NCI-H1417 (cell line): ENCODE measurements at regions not wholly inside any gene's neighbourhood (a gene's known extent, or its start where the extent isn't known, plus 50 kb on each side); places are given as distances from the start of the nearest gene placed in this dataset.

Experiments used
- DNase-seq, 3 experiments: peaks; one replicate each; lab custom pipeline; 2025; lab: John Stamatoyannopoulos, UW

- no peak for DNase-seq
Measured at GRCh38 chr5:8473827-8474568, 605.0 kb downstream of the MTRR start.

DNA sequence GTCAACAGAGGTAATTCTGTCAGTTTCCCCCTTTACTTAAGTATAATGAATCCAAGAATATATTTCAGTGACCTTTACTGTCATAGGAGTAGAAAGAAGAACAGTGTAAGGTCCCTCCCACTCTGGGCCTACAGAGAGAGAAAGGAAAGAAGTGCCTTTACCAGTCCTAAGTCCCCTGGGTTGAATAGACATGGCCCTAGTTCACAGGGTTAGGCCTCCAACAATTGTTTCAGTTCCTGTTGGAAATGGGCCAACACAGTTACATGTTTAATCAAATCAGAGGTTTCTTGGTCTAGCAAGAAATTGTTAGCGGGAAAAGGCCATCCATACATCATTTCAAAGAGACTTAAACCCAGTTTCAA, 605.6 kb downstream of the MTRR start:
- no peak for DNase-seq

DNA sequence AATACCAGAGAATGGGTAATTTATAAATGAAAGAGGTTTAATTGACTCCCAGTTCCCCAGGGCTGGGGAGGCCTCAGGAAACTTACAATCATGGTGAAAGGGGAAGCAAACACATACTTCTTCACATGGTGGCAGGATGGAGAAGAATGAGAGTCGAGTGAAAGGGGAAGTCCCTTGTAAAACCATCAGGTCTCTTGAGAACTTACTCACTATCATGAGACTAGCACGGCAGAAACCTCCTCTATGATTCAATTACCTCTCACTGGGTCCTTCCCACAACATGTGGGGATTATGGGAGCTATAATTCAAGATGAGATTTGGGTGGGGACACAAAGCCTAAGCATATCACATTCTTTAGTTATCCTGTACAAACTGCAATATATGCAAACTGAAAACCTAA, 609.4 kb downstream of the MTRR start:
- DNase-seq = peak in 1 of 3 experiments; percentile 40

DNA sequence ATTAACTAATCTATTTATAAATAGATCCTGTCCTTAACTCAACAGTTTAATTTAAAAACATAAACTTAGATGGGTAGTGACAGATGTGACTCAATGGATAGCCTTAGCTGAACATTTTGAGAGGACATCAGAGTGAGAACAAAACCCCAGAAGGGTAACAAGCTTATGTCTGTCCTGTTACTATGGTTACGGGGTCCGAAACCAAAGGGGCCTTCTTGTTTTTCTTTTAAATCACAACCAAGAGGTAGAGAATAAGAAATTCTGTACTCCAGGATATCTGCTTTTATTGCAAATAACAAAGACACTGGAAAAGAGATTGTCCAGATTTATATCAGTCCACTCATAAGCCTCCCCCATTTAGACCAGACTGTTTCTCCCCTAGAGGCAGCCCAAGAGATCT, 612.1 kb downstream of the MTRR start:
- DNase-seq = no peak

DNA sequence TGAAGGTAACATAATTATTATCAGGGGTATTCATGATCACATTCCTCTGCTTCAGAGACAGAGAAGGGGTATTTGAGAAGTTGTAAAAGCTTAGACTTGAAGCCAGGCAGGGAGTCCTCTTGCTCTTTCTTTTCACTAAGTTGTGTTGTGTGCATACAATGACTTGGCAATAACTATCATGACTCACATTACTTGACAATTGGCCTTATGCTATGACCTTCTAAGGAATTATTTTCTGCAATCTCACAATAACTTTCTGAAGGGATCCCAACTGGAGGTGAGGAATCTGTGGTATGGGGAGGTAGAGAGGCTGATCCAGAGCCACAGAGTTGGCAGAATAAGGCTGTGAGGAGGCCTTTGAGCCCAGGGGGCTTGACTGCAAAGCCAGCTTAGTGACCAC, 622.3 kb downstream of the MTRR start:
- no peak for DNase-seq

DNA sequence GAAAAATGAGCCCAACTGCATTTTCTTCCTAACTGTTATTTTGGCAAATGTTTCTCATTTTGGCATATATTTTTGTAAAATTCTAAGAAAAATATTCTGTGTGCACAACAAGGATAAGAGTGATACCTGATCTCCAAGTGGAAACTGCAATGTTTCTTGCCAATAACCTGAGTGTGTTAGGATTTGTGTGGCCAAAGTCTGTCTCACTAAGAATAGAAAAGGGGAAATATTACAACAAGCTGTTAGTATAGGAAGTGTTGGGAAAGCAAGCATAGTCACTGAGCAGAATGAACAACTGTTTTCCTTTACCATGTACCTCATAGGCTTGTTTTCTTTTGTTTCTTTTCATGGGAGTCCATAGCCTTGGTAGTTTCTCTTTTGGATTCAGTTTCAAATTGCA, 624.2 kb downstream of the MTRR start:
- peak in 1 of 3 experiments; percentile 15 for DNase-seq

DNA sequence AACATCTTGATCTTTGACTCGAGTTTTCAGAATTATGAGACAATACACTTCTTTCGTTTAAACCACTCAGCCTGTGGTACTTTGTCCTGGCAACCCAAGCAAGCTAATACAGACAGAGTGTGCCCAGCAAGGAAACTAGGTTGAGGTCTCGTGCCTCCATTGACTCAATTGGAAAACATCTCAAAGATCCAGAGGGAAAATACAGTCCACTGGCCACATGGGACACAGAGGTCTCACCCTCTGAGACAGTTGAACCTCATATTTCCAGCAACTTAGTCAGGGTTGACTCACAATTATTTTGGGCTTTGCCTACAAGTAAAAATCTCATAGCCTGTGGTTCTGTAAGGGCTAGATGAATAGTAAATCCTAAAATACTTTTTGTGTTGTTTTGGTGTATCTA, 631.5 kb downstream of the MTRR start:
- no peak for DNase-seq

DNA sequence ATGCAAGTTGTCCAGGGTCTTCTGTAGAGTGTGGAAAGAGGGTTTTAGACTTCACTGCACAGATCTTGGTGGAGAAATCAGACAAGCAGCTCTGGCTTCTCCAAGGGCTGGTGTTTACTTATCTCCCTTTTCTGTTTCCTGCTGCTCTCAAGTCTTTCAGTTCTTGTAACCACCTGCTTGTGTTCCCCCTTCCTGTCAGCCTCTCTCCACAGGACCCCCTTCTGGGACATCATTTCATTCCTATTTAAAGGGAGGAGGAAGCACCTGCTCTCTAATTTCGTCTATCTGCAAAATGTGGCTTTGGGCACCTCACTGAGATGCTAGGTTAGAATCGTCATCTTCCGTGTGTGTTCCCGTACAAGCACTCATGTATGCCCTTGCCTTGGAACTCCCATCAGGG, 636.2 kb downstream of the MTRR start:
- DNase-seq = peak in 2 of 3 experiments; percentile 23 to 66

DNA sequence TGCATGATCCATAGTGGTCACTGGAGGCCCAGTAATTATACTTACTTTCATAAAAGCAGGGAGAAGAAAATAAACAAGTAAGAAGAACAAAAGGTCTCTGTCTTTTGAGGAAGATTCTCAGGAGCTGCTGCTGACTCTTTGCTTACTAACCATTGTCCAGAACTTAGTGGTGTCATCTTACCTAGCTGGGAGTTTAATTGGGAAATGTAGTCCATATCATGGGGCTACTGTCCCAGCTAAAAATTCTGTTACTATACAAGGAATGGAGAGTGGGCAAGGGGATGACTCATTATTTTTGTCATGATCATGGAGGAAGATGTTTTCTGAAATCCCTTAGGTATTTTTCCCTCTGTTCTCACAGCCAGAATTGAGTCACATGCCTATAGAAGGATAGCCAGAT, 639.3 kb downstream of the MTRR start:
- no peak for DNase-seq

- DNase-seq = no peak
Measured at GRCh38 chr5:8516356-8516755, 647.4 kb downstream of the MTRR start.

DNA sequence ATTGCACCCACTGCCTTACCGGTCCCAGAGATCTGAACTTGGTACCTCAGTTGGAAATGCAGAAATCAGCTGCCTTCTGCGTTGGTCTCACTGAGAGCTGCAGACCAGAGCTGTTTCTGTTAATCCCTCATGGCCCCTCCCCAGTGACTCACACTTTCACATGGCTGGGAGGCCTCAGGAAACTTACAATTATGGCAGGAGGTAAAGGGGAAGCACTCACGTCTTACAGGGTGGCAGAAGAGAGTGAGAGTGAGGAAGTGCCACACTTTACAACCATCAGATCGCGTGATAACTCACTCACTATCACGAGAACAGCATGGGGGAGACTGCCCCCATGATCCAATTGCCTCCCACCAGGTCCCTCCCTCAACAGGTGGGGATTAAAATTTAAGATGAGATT, 648.5 kb downstream of the MTRR start:
- DNase-seq = no peak

DNA sequence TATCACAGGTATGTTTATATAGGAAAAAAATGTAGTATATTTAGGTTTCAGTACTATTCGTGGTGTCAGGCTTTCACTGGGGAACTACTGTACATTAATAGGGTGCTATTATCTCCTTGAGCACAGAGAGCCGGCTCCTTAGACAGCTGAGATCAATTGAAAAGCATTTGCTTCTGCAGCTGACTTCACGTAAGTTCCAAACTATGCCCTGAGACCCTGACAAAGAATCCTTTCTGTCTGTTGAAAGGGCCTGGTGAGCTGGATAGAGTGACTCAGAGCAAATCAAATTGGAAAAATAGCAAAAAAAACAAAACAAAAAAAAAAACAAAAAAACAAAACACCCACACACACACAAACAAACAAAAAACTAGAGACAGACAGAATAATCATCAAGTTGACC, 652.0 kb downstream of the MTRR start:
- peak in 1 of 3 experiments; percentile 20 for DNase-seq

GRCh38 chr5:8521991-8522390, 653.0 kb downstream of the MTRR start:
- DNase-seq = no peak

DNA sequence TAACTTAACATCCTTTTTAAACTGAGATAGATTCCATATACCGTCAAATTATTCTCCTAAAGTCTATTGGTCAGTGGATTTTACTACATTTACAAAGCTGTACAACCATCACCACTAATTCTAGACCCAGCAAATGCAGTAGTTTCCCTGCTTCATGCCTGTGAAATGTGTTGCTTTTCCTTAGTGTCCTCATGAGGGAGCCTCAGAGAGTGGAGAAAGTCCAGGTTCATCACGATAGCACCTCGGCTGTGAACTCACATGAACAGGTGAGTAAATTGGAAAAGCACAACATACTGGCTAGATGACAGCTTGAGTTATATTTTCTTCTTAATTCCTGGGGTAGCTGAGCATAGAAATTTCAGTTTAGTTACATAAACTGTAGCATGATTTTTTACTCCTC, 653.7 kb downstream of the MTRR start:
- peak in 1 of 3 experiments; percentile 43 for DNase-seq

GRCh38 chr5:8523501-8523900, 654.6 kb downstream of the MTRR start:
- no peak for DNase-seq

- DNase-seq = no peak
Measured at GRCh38 chr5:8525819-8526218, 656.9 kb downstream of the MTRR start.

GRCh38 chr5:8528106-8528505, 659.2 kb downstream of the MTRR start:
- no peak for DNase-seq

- DNase-seq = no peak
Measured at GRCh38 chr5:8538821-8539220, 669.9 kb downstream of the MTRR start.

GRCh38 chr5:8540317-8540716, 671.4 kb downstream of the MTRR start:
- DNase-seq = no peak

DNA sequence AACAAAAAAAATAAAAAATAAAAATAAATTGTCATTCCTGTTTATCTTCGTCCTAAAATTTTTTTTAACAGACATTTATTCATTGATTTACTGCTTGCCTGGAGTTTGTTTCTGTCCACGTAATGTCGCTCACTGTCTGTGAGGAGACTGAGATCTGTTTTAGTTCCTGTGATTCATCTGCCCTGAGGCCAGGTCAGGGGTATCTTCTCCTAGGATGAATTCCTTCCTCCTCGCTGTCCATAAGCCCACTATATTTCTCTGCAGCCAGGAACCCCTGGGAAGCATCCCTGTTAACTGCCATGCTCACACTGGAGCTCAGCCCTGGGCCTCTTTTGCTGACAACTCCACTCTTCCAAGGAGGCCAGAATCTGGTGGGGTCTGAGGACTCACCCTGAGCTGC, 682.0 kb downstream of the MTRR start:
- DNase-seq = no peak

DNA sequence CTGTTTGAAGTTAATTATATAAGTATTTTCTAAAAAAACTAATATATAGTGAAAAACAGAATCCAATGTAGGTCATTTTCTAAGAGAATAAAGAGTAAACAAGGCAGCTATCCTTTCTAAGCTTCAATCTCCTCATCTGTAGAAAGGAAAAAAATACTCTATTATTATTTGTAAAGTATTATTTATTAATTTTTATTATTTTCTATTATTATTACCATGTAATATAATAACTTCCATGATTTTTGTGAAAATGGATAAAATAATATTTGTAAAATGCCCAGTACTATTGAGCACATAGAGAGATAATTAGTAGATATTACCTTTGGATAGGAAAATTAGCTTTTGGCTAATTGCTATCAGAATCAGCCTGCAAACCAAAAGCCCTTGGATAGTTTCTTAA, 684.4 kb downstream of the MTRR start:
- no peak for DNase-seq

GRCh38 chr5:8557728-8558127, 688.8 kb downstream of the MTRR start:
- no peak for DNase-seq

GRCh38 chr5:8560776-8561175, 691.8 kb downstream of the MTRR start:
- DNase-seq = no peak

GRCh38 chr5:8561224-8561840, 692.4 kb downstream of the MTRR start:
- DNase-seq = no peak
